ENCODE measurements at regions not wholly inside any gene's neighbourhood (a gene's known extent, or its start where the extent isn't known, plus 50 kb on each side); places are given as distances from the start of the nearest gene placed in this dataset.

- TF ChIP-seq CTCF (IDR thresholded peaks at IDR 0.05), result no peak
- no peak for TF ChIP-seq POLR2AphosphoS5 (IDR thresholded peaks at IDR 0.05; ENCODE audit: low read depth, low read length)
Measured at GRCh38 chr1:37125295-37125694, 91.0 kb upstream of the GRIK3 start.
